Gastrocnemius medialis (tissue), 4 donors: ENCODE measurements at regions not wholly inside any gene's neighbourhood (a gene's known extent, or its start where the extent isn't known, plus 50 kb on each side); places are given as distances from the start of the nearest gene placed in this dataset.

Experiments
- ATAC-seq, 2 donors: fragments of 150-250 bp; one replicate each; pipeline ENCODE4 v1.9.1; 2016
- DNase-seq, 2 donors: peaks; one replicate each; pipeline ENCODE4 v3.0.0-alpha.2; 2019
- H3K27ac ChIP-seq, 4 donors: fragments of 200-600 bp; sonication (generic); 1 replicate in 1 of 4; 2 replicates in 3 of 4; pipeline ENCODE4 v1.5.1; 2016 to 2018; ENCODE audit warnings: mild to moderate bottlenecking in 2 of 4, moderate library complexity in 1 of 4
- H3K27me3 ChIP-seq, 3 donors: fragments of 200-600 bp; sonication (generic) in 2 of 3; 1 replicate in 1 of 3; 2 replicates in 2 of 3; pipeline versions ENCODE4 v1.5.1 to v1.6.0; 2016 to 2019; ENCODE audit warnings: mild to moderate bottlenecking in 1 of 3, moderate library complexity in 1 of 3
- H3K36me3 ChIP-seq, 2 donors: fragments of 200-600 bp; sonication (generic) in 1 of 2; one replicate each; pipeline ENCODE4 v1.5.1; 2017 to 2018
- H3K4me1 ChIP-seq, 2 donors: fragments of 200-600 bp; sonication (generic) in 1 of 2; one replicate each; pipeline ENCODE4 v1.5.1; 2016 to 2017; ENCODE audit warnings: mild to moderate bottlenecking in 2 of 2
- H3K4me3 ChIP-seq, 4 donors: fragments of 200-600 bp; sonication (generic) in 3 of 4; 1 replicate in 1 of 4; 2 replicates in 3 of 4; pipeline ENCODE4 v1.5.1; 2016 to 2019; ENCODE audit warnings: mild to moderate bottlenecking in 2 of 4
- H3K9me3 ChIP-seq, 3 donors: fragments of 200-600 bp; sonication (generic) in 2 of 3; 1 replicate in 1 of 3; 2 replicates in 2 of 3; pipeline ENCODE4 v1.5.1; 2016 to 2019
- CTCF ChIP-seq, 5 experiments: fragments of 450-650 bp in 3 of 5; fragments of 200-600 bp in 2 of 5; sonication (generic) in 2 of 5; IDR thresholded peaks in 4 of 5; conservative IDR thresholded peaks in 1 of 5; 1 replicate in 4 of 5; 2 replicates in 1 of 5; pipeline ENCODE4 v1.5.1; 2016 to 2019; ENCODE audit warnings: antibody characterized with exemption in 5 of 5, mild to moderate bottlenecking in 3 of 5, moderate library complexity in 3 of 5
- POLR2A ChIP-seq, 2 donors: fragments of 450-650 bp; IDR thresholded peaks; one replicate each; pipeline ENCODE4 v1.6.1; 2017; ENCODE audit warnings: antibody characterized with exemption in 2 of 2, mild to moderate bottlenecking in 2 of 2, moderate library complexity in 2 of 2
- in situ Hi-C, 4 donors: fragments of 200-750 bp; cut with MboI; loops; one replicate each; pipeline versions ENCODE4 v1.15.0 to v1.8.0; 2017; ENCODE audit warnings: low sequenced_read_pairs in 4 of 4
- intact Hi-C: fragments of 100-400 bp; cut with DNase I; formaldehyde crosslinking; loops from one replicate; pipeline ENCODE4 v1.15.1; 2023; ENCODE audit warnings: low total_unique reads

- DNase-seq = no peak
- Histone ChIP-seq H3K36me3 (no peaks in the 10 kb centered on the region), H3K9me3 (no peaks in the 10 kb centered on the region), H3K4me3 (peak overlapping the region in 1 of 4 donors; percentile 21), H3K4me1 (peaks cover 0 to 4% of the 10 kb centered on the region in 2 donors), H3K27me3 (no peaks in the 10 kb centered on the region), H3K27ac (no peak overlapping the region)
- intact Hi-C loops (no loop called here), in situ Hi-C loops (no loop called here)
- no peak for ATAC-seq
- TF ChIP-seq POLR2A (IDR thresholded peaks at IDR 0.05) (no peak), CTCF (IDR thresholded peaks at IDR 0.05 in 4 of 5, conservative IDR thresholded peaks at IDR 0.05 in 1 of 5) (no peak)
These were observed 622.9 kb upstream of the ADAMTS5 start for GRCh38 chr21:27589781-27590180.

DNA sequence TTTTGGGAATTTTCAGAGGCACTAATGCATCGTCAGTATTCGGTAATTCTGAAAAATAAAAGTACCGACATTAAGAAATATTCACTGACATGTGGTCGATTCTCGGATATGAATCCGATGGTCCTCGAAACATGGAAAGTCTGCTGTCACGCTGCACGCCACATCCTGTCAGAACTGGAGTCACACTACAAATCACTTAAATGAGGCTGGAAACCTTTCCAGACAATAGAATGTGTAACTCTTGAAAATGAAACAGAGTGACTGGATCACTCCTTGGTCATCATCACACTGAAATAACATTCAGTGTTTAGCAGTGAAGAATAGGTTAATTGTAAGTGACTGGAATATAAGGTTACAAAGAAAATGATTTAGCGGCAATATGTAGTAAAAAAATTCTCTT, 620.1 kb upstream of the ADAMTS5 start:
- H3K4me3 ChIP-seq = peak overlapping the region in 3 of 4 donors; percentile 10 to 20 (median 14)
- no peaks in the 10 kb centered on the region for H3K9me3 ChIP-seq
- H3K4me1 ChIP-seq = peaks cover 4 to 9% of the 10 kb centered on the region in 2 donors
- DNase-seq (no peak), ATAC-seq (no peak)
- no peak overlapping the region for H3K27ac ChIP-seq
- in situ Hi-C loops = no loop called here
- H3K27me3 ChIP-seq = no peaks in the 10 kb centered on the region
- no peaks in the 10 kb centered on the region for H3K36me3 ChIP-seq
- intact Hi-C loops = no loop called here
- TF ChIP-seq POLR2A (IDR thresholded peaks at IDR 0.05) (no peak), CTCF (IDR thresholded peaks at IDR 0.05 in 4 of 5, conservative IDR thresholded peaks at IDR 0.05 in 1 of 5) (no peak)

DNA sequence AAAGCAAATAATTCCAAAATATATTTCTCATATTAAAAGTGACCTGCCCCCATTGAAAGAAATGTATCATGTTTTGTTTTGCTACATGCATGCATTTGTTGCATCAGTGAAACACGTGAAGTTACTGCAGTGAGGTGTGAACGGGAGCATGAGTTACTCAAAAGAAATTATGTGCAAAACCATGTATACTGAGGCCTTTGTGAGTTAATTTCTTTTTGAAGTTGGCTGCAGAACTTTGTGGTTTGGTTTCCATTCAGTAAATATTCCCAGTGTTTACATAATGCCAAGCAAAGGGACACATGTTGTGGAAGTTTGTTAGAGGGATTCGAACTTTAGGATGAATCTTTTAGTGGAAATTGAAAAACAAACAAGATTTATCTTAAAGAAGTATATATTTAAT, 619.4 kb upstream of the ADAMTS5 start:
- H3K27me3 ChIP-seq = no peaks in the 10 kb centered on the region
- no peaks in the 10 kb centered on the region for H3K36me3 ChIP-seq
- ATAC-seq = no peak
- peaks cover 4 to 9% of the 10 kb centered on the region in 2 donors for H3K4me1 ChIP-seq
- in situ Hi-C loops = no loop called here
- H3K4me3 ChIP-seq = no peak overlapping the region
- no peak overlapping the region for H3K27ac ChIP-seq
- intact Hi-C loops = no loop called here
- no peak for TF ChIP-seq CTCF (IDR thresholded peaks at IDR 0.05 in 4 of 5, conservative IDR thresholded peaks at IDR 0.05 in 1 of 5)
- no peak for TF ChIP-seq POLR2A (IDR thresholded peaks at IDR 0.05)
- DNase-seq = no peak
- H3K9me3 ChIP-seq = no peaks in the 10 kb centered on the region

DNA sequence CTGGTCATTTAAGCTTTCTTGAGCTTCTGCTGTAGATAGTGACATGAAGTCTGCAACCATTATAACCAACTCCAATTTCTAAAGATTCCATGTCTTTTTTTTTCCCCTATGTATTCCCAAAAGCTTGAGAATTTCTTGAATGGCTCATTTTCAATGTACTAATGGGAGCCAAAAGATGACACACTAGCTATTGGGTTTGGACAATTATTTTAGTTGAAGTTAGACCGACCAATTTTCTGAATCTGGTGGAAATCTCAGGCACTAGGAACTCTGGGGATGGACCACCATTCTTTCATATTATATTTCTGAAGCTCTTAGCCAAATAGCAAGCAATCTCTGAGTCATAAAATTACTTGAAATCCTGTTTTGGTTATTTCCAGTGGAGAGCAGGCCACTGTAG, 617.4 kb upstream of the ADAMTS5 start:
- no peak for ATAC-seq
- peaks cover 4 to 9% of the 10 kb centered on the region in 2 donors for H3K4me1 ChIP-seq
- no peaks in the 10 kb centered on the region for H3K36me3 ChIP-seq
- no peak for DNase-seq
- H3K4me3 ChIP-seq = no peak overlapping the region
- intact Hi-C loops = no loop called here
- no peaks in the 10 kb centered on the region for H3K27me3 ChIP-seq
- TF ChIP-seq POLR2A (IDR thresholded peaks at IDR 0.05) = no peak
- TF ChIP-seq CTCF (IDR thresholded peaks at IDR 0.05 in 4 of 5, conservative IDR thresholded peaks at IDR 0.05 in 1 of 5) = no peak
- H3K27ac ChIP-seq = no peak overlapping the region
- in situ Hi-C loops = no loop called here
- H3K9me3 ChIP-seq = no peaks in the 10 kb centered on the region

DNA sequence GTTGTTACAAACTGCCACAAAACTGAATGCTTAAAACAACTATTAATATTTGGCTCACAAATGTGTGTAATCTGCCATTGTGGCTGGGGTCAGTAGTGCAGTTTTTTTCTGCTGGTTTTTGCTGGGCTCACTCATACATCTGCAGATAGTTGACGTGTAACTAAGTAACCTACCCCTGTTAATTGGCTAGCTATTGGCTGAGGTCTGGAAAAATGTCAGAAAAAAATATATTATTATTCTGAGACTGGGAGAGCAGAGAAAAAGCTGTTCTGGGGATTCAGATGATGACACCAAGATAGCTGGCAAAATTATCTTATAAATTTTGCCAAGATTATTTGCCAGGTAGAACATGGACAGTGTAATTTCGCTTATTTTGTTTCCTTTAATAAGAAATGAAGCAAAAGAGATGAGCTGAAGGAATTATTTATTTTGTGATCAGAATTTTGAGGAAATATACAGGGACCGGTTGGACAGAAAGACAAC, 616.1 kb upstream of the ADAMTS5 start:
- Histone ChIP-seq H3K27me3 (no peaks in the 10 kb centered on the region), H3K9me3 (no peaks in the 10 kb centered on the region), H3K4me1 (peaks cover 4 to 9% of the 10 kb centered on the region in 2 donors), H3K27ac (no peak overlapping the region), H3K4me3 (no peak overlapping the region), H3K36me3 (no peaks in the 10 kb centered on the region)
- TF ChIP-seq CTCF (IDR thresholded peaks at IDR 0.05 in 4 of 5, conservative IDR thresholded peaks at IDR 0.05 in 1 of 5) = no peak
- TF ChIP-seq POLR2A (IDR thresholded peaks at IDR 0.05) = no peak
- in situ Hi-C loops = no loop called here
- no peak for DNase-seq
- intact Hi-C loops = no loop called here
- ATAC-seq = no peak
